Spleen (tissue), 7 donors: ENCODE measurements at regions not wholly inside any gene's neighbourhood (a gene's known extent, or its start where the extent isn't known, plus 50 kb on each side); places are given as distances from the start of the nearest gene placed in this dataset.

Experiments used
- CTCF ChIP-seq, 11 experiments: fragments of 200-600 bp in 7 of 11; fragments of 450-650 bp in 4 of 11; sonication (generic) in 4 of 11; IDR thresholded peaks in 8 of 11; conservative IDR thresholded peaks in 3 of 11; 1 replicate in 7 of 11; 2 replicates in 4 of 11; pipeline versions ENCODE4 v1.4.0 to v1.8.0; 2016 to 2021; ENCODE audit warnings: antibody characterized with exemption in 11 of 11, inconsistent platforms in 4 of 11, mild to moderate bottlenecking in 1 of 11
- POLR2A ChIP-seq, 3 donors: fragments of 450-650 bp; IDR thresholded peaks; one replicate each; pipeline ENCODE4 v1.5.1; 2017; ENCODE audit warnings: antibody characterized with exemption in 3 of 3, mild to moderate bottlenecking in 1 of 3
- POLR2AphosphoS5 ChIP-seq, 3 donors: sonication (generic); formaldehyde crosslinking; IDR thresholded peaks; one replicate each; pipeline ENCODE4 v1.5.1; 2017; ENCODE audit warnings: antibody characterized with exemption in 3 of 3
- donor health status: DM: no; HTN: no; CAD: no; lungs with moderate emphysema.
- donor health status: DM: no; HTN: no; CAD: no.
- donor health status: DM: no; HTN: no; CAD: no.

- TF ChIP-seq CTCF (IDR thresholded peaks at IDR 0.05 in 8 of 11, conservative IDR thresholded peaks at IDR 0.05 in 3 of 11) (no peak), POLR2AphosphoS5 (IDR thresholded peaks at IDR 0.05) (no peak), POLR2A (IDR thresholded peaks at IDR 0.05) (no peak)
These were observed 171.8 kb upstream of the RAI14 start for GRCh38 chr5:34484216-34484920.
